GM19328 (cell line): ENCODE measurements at regions not wholly inside any gene's neighbourhood (a gene's known extent, or its start where the extent isn't known, plus 50 kb on each side); places are given as distances from the start of the nearest gene placed in this dataset.

ENCODE experiments used
- ATAC-seq: cut with Tn5 transposase; IDR thresholded peaks from one replicate; pipeline ENCODE4 v1.9.1; 2021; ENCODE audit warnings: mild to moderate bottlenecking, moderate library complexity; ENCODE audit not compliant: unreplicated experiment

DNA sequence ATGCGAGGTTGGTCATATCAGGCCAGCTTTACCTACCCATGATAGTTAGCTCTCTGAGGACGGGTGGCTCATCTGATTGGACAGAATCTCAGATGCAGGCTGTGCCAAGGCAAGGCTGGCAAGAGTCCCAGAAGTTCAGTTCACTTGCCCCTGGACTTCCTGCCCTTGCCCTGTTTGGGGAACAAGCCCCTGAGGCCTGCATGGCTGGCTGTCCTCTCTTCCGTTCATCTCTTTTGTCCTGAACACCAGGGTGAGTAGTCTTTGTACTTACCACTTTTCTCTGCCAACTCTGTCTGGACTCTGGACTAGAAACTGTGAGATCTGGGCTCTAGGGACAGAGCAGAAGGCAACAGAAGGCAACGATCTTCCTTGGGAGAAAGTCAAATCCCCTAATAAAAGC is 769.9 kb downstream of the QKI start:
- ATAC-seq, result no peak

DNA sequence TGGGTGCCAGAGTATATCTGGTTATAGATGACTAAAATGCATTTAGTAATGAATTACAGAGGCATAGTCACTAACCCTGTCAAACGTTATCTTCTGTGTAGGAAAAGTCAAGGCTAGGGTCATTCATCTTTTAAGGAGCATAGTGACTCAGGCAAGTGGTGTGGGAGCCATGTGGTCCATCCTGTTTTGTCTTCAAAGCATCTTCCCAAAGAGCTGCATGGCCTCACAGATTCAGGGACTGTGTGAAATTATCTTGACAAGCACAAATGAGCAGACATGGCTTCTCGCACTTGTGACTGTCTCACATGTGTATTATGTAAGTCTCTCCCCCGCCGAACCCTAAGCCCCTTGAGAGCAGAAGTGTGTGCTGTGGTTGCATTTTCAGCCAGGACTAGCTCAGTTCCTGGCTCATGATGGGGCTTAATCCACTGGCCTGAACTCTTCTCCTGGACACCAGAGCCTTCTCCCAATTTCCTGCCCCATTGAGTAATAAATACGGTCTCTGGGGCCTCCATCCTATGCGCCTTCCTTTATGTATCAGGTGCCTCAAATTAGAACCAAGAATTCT is 769.1 kb downstream of the QKI start:
- ATAC-seq, result no peak

DNA sequence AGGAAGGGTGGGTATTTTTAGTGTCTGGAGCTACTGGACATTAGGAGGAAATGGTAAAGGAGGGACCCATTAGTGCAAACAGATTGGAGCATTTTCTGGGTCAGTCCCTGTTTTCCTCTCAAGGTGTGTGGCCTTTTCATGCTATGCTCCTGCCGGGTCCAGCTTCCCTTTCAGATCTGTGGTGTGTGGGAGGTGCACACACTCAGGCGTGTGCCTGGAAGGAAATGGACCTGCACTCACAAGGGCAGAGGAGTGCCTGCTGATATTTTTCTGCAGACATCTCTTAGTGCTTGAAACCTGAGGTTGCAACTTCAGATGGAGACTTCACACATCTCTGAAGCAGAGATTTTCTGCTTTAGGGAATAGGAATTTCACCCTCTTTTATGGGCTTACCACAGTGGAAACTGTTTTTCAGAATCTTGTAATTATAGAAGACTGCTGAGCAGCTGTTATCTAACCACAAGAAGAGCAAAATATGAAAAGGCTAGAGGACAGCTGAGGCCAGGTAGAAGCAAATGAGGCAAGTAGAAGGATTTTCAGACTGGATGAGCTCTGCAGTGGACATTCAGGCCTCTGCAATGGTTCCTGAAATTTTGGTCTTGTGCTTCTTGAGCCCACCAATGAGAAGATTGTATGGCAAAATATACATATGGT is 764.3 kb downstream of the QKI start:
- ATAC-seq, result no peak

DNA sequence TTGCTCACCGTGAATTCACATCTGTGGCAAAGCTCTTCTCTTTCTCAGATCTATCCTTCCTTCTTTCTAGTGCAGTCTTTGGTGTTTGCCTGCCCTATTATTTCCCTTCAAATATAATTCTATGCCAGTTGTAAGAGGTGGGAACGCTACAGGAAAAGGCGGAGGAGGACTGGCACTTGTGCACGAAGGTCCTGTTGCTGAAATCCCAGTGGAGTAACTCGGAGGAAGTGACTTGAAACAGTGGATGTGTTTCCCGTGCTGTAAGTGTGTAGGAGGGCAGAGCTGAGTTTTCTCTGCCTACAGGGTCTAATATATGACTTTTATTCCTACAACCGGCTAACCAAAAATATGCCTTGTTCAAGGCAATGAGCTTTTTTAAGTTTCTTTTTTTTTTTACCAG is 754.8 kb downstream of the QKI start:
- ATAC-seq, result no peak

DNA sequence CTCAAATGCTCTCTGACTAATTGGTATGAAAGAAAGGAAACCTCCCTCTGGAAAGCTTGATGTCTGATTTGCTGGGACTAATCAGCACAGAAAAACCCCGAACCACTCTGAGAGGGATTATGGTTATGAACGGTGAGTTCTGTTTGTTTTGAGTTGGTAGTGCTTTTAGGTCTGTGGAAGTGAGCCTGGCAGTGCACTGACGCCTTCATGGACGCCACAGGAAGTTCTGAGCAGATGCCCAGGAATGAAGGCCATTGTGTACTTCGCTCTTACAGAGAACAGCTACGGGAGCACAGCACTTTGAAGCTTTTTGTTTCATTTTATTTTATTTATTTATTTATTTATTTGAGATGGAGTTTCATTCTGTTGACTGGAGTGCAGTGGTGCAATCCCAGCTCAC is 754.1 kb downstream of the QKI start:
- no peak for ATAC-seq

DNA sequence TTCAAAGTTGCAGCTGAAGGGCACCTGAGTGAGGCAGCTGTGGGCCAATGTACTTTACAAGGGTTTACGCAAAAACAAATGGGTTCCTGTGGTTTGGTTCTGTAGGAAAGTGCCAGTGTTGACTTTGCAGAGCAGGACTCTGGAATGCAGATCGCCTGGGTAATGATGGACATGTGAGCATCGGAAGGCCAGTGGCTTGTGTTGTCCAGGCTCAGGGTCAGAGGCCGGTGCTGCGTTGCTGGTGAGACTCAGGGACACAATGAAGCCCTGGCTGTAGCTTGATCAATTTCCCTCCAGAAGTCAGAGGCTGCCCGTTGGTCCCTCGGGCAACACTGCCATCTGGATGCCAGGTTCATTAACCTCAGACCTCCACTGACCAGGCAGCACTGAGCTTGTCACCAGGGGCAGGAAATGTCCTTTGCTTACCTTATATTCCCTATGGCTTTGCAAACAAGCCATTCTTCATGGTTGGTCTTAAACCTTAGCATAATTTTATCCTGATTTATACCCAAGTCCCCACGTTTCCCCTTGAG is 753.4 kb downstream of the QKI start:
- no peak for ATAC-seq

DNA sequence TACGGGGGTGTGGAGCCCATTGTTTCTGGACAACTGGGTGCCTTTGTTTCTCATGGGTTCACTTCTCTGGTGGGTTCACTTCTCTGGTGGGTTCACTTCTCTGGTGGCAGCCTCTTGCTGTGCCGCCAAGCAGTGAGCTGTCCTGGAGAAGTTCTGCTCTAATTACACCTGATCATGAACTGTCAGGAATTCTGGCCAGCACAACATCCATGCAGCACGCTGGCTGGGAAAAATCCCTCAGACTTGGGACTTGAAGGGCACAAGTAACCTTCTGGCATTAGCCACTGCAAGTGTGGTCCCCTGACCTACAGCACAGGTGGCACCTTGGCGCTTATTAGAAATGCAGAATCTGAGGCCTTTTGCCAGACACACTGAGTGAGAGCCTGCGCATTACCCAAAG is 752.5 kb downstream of the QKI start:
- ATAC-seq, result no peak

DNA sequence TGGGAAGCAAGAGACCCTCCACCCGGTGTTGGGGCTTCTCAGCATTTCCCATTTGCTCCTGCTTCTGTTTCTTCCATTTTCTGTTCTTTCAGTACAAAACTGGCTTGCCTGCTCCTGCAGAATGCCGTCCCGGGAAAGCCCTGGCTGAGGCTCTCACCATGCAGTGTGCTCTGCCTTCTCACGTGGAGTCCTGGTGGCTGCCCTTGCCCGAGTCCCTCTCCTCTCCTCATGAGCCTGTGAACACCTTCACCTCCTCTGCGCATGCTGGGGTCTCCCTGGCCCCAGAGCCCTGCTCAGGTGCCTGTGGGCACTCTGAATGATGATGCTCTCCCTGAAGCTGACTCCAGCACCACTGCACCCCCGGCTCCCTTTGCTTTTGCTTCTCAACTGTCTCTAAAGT is 752.0 kb downstream of the QKI start:
- ATAC-seq, result no peak

DNA sequence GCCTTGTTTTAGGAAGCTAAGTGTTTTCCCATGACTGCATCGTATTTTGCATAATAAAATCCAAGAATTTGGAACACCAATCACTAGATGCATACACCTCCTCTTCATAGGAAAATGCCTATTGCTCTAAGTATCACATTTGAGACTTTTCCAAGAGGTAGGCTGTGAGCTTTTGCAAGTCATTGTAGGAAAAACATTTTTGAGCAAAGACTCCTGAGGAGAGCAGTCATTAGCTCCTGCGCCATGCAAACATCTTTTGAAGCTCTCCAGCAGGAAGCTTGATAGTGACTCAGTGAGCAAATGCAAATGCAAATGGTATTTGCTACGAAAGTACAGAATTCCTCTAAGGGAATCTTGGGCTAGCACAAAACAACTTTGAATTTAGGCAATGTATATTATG is 750.4 kb downstream of the QKI start:
- ATAC-seq, result no peak

DNA sequence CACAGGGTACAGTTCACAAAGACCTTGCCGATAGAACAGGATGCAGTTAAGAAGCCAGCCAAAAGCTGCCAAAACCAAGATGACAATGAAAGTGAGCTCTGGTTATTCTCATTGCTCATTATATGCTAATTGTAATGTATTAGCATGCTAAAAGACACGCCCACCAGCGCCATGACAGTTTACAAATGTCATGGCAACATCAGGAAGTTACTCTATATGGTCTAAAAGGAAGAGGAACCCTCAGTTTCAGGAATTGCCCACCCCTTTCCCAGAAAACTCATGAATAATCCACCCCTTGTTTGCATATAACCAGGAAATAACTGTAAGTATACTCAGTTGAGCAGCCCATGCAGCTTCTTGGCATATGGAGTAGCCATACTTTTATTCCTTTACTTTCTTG is 748.7 kb downstream of the QKI start:
- no peak for ATAC-seq

DNA sequence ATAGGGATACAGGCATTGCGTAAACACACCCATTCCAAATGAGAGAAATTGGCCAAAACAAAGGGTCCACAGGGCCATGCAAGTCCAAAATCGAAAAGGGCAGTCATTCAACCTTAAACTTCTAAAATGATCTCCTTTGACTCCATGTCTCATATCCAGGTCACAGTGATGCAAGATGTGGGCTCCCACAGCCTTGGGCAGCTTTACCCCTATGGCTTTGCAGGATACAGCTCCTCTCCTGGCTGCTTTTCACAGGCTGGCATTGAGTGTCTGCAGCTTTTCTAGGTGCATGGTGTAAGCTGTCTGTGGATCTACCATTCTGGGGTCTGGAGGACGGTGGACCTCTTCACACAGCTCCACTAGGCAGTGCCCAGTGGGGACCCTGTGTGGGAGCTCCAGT is 744.5 kb downstream of the QKI start:
- no peak for ATAC-seq

DNA sequence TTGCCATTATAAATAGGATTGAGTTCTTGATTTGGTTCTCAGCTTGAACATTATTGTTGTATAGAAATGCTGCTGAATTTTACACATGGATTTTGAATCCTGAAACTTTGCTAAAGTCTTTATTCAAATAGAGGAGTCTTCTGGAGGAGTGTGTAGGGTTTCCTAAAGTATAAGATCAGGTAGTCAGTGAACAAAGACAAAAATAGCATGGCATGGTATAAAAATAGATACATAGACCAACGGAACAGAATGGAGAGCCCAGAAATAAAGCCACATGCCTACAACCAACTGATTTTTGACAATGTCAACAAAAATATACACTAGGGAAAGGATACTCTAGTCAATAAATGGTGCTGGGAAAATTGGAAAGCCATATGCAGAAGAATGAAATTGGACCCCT is 740.1 kb downstream of the QKI start:
- no peak for ATAC-seq

DNA sequence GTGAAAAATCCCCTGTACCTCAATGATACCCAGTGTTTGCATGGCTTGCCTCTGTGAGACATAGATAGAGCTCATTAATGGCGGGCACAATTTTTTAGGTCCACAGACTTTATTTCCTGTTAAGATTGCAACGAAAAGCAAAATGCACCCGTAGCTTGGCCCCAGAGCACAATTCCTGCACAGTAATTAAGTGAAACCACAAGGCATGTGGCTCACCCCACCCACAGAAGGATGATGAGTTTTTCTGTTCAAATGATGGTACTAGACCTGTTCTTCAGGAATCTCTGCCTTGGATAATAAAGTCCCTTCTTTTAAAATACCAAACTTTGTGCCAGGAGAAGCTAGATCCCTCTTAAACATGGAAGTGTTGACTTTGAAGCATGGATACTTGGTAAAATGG is 738.1 kb downstream of the QKI start:
- ATAC-seq, result no peak

DNA sequence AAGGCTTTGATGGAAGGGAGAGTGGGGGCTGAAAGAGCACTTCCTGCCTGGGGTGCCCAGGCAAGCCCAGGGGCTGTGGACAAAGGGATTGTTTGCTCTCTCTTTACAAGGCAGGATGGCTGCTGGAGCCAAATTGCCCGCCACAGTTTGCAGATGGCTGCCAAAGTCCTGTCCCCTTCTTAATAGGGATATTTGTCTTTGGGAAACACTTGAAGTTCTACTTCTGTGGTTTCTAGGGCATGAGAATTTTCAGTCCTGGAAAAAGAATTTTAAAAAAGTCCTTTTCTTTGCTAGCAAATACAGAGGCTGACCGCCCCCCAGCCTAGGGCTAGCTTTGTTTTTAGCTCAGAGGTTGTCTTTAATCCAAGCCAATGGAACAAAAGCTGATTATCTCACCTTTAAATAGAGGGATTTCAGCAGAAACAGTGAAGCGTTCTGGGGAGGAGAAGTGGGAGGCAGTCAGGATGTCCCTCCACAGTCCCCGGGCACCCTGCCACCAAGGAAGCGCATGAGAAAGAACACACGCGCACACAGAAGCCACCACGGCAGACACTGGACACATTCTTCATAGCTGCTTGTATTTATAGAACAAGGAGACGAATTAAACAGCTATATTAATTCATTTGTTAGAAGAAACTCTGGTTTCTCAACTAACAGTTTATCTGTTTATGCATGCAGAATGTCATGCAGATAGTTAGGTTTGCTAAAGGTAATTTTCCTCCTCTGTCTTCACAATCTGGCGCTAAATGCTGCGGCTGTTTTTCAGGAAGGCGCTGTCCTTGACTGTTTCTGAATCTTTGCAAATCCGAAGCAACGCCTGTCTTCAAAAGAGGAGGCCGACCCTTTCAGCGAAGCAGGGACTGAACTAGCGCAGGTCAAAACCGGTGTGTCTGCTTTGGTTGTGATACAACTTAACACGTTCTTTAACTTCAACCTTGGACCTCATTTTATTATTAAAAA is 736.9 kb downstream of the QKI start:
- ATAC-seq, result no peak

DNA sequence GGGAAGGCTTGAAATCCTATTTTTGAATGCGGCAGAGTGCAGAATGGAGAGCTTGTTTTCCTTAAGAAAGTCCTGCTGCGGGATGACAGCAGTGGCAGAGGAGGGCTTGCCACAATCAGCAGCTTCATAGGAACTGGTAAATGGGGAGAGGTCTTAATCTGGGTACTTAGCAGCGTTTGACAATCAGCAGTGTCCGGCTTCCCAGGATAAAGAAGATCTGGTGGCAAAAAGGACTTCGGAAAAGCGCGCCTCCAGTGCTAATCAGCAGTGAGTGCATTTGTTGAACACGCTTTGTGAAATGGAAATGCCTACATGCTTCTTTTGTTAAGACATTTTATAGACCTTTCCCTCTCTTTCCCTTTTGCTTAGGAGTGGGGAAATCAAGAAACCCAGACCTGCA is 735.7 kb downstream of the QKI start:
- ATAC-seq, result no peak

DNA sequence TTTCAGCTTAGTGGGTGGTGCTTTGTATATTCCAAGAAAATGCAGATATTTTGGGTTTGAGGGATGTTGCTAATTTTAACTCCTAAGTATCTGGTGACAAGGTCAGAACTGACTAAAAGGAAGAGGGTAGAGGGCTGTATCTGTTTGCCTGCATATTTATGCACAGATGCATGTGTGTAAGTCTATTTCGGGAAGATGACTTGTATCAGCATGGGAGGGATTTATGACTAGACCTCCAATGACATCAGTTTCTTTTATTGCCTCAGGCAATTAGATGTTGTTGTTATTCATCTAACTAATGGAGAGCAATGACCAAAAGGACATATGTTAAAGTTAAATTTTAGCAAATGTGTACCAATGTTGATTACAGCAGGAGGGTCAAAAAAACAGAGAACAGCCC is 734.3 kb downstream of the QKI start:
- no peak for ATAC-seq

DNA sequence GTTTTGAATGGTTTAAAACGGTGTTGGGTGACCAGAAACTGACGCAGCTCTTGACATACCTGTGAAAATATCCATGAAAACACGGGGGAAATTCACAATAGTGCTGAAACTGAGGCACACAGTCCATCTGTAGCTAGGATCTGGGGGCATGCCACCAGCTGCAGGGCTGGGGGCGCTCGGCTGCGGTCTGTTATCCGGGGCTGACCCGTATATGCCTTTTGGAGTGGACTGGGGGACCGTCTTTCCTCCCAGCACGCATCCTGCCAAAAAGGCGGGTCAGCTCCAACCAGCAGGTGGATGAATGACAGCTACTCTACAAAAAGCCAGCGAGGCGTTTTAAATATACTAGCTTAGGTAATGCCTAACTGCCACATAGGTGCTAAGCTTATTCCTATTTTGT is 729.8 kb downstream of the QKI start:
- no peak for ATAC-seq

DNA sequence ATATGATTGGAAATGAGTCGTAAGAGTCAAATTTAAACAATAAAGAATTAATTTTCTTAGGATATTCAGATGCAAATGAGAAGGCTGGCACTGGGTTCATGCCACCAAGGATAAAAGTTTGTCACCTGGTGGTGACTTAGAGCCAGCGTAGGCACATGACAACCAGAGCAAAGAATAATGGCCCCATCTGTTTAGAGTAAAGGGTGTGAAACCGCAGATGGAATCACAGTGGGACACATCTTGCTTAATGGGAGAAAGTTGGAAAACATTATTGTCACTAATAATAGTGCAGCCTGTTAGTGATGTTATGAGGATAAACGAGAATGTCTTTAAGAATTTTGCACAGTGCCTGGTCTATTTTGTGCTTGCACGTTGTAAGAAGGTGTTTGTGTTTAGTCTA is 727.8 kb downstream of the QKI start:
- no peak for ATAC-seq

DNA sequence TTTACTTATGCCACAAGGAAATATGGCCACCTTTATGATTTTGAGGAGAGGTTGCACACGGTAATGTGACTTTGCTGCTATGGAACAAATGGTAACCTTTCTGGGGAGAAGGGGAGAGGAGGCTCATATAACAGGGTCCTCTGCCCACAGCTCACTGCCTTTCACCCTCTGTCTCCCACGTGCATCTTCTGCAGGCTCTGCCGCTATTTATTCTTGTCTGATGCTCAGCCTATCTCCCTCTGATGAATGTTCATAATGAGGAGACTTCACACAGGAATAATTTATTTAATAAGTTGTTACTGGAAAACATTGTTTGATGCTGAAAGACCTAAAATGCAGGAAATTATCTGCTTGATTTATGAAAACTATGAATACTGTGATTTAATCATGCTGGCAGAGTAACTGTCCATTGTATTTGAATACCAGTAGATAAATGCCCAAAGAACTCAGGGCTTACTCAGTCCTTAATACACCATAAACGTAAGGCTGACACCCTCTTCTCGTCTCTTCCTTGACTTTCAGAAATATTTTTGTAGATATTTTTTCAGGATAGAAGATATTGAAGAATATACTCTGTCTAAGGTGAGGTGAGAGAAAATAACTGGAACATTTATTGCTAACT is 721.1 kb downstream of the QKI start:
- ATAC-seq, result no peak

DNA sequence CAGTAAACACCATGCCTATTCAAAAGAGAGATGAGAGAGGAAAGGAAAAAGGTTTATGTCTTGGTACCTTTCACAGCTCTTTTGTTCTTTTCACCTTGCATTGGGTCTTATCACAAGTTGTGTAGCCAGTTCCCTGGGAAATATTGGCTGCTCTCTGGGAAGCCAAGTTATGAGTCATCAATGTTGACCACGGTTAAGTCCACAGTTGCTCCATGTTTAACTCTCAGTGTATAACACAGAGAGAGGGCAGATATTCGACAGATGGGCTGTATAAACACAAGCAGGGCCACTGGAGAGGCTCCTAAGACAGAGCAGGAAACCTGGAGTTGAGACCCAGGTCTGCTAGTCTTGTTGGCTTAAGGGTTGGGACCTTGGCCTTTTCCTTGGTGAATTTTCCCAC is 718.6 kb downstream of the QKI start:
- no peak for ATAC-seq

DNA sequence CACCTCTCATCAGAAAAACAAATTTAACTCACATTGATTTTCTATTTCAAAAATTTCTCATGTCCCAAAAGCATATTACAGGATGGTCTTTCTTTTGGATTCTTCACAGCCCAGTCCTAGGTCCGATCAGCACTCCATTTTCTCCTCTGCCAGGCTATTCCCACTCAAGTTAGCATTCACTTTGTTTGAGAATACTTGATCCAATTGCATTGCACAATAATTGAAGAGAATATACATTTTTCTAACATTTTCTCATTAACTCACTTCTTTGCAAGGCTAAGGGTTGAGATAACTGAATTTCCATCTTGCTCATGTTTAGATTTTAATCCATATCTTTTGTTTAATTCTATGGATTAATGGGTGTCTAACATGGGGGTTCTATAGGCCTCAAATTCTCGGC is 716.1 kb downstream of the QKI start:
- no peak for ATAC-seq
